ENCODE measurements at regions not wholly inside any gene's neighbourhood (a gene's known extent, or its start where the extent isn't known, plus 50 kb on each side); places are given as distances from the start of the nearest gene placed in this dataset.
"Not testable (repeated sequence)": the region's sequence is repeated elsewhere in the genome, so short reads cannot be mapped to it uniquely, and the experiment has no call there.

- not testable (repeated sequence) for TF ChIP-seq CTCF (conservative IDR thresholded peaks at IDR 0.05); ZFX (IDR thresholded peaks at IDR 0.05)
These were observed 957.8 kb downstream of the LTN1 start for GRCh38 chr21:28034916-28035315.
